Endothelial cell of umbilical vein (primary cell): ENCODE measurements at regions not wholly inside any gene's neighbourhood (a gene's known extent, or its start where the extent isn't known, plus 50 kb on each side); places are given as distances from the start of the nearest gene placed in this dataset.

Experiments
- EZH2 ChIP-seq: IDR thresholded peaks from 2 replicates; pipeline ENCODE4 v1.6.1; 2012; ENCODE audit warnings: borderline replicate concordance, low read depth, mild to moderate bottlenecking, moderate library complexity, low read length, inconsistent platforms; ENCODE audit not compliant: severe bottlenecking
- TF ChIP-seq, protein P1 (sequence below), 2 donors: IDR thresholded peaks; 1 replicate in 1 of 2; 2 replicates in 1 of 2; pipeline ENCODE4 v1.5.1; 2011; ENCODE audit warnings: low read length in 2 of 2, mild to moderate bottlenecking in 2 of 2, moderate library complexity in 2 of 2, control low read depth in 1 of 2, inconsistent platforms in 1 of 2, low read depth in 1 of 2; ENCODE audit not compliant: insufficient read depth in 1 of 2; ENCODE audit errors: extremely low read depth in 1 of 2

DNA sequence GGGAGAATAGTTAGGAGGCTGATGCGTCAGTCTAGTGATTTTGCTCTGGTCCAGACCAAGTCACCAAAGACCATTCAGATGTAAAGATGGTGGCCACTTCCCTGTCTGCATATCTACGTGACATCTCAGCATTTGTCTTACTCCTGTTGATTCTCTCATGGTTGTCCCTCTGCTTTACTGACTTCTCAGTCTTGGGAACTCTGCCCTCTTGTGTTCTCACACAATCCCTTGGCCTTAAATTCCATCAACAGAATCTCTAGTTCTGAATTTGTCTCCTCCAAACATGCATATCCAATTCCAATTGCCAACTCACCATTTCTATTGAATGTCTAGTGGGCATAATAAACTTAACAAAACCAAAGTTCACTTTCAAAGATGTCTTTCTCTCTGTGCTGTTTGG is 147.8 kb downstream of the SLC24A2 start:
- TF ChIP-seq, protein P1, sequence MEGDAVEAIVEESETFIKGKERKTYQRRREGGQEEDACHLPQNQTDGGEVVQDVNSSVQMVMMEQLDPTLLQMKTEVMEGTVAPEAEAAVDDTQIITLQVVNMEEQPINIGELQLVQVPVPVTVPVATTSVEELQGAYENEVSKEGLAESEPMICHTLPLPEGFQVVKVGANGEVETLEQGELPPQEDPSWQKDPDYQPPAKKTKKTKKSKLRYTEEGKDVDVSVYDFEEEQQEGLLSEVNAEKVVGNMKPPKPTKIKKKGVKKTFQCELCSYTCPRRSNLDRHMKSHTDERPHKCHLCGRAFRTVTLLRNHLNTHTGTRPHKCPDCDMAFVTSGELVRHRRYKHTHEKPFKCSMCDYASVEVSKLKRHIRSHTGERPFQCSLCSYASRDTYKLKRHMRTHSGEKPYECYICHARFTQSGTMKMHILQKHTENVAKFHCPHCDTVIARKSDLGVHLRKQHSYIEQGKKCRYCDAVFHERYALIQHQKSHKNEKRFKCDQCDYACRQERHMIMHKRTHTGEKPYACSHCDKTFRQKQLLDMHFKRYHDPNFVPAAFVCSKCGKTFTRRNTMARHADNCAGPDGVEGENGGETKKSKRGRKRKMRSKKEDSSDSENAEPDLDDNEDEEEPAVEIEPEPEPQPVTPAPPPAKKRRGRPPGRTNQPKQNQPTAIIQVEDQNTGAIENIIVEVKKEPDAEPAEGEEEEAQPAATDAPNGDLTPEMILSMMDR (IDR thresholded peaks at IDR 0.05; ENCODE audit: extremely low read depth in 1 of 2, insufficient read depth in 1 of 2, low read depth in 1 of 2, low read length in 2 of 2), result no peak
- no peak for TF ChIP-seq EZH2
